ENCODE measurements at regions not wholly inside any gene's neighbourhood (a gene's known extent, or its start where the extent isn't known, plus 50 kb on each side); places are given as distances from the start of the nearest gene placed in this dataset.

DNA sequence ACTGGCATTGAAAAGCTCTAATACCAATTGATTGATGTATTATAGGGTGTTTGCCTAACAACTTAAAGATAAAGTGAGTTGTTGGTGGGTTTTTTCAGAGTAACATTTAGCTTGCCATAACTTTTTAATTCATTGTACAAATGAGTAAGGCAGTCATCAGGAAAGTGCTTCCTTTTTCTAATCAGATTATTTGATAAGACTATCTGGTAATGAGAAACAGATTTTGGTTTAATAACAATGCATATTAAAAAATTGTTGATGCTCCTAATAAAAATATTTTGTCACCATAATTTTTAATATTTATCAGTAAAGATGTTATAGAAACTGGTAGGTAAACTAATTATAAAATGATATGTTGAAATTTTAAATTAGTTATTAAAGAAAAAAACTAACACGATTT is 51.3 kb downstream of the BLTP1 start:
- Mint-ChIP-seq H3K27ac (no peak overlapping the region), H3K27me3 (ENCODE audit: low read depth) (no peaks in the 10 kb centered on the region), H3K4me1 (ENCODE audit: low read depth) (no peaks in the 10 kb centered on the region), H3K4me3 (no peak overlapping the region), H3K36me3 (ENCODE audit: low read depth) (peaks cover 6% of the 10 kb centered on the region), H3K9me3 (no peaks in the 10 kb centered on the region)
- no peak for DNase-seq
- CTCF ChIA-PET: interaction anchor here (1.2 kb wide), 1 partner anchor 112 kb away, joined by 3 read pairs; no protein-coding TSS in a partner anchor
- intact Hi-C loops (cut with micrococcal nuclease): no loop called here

DNA sequence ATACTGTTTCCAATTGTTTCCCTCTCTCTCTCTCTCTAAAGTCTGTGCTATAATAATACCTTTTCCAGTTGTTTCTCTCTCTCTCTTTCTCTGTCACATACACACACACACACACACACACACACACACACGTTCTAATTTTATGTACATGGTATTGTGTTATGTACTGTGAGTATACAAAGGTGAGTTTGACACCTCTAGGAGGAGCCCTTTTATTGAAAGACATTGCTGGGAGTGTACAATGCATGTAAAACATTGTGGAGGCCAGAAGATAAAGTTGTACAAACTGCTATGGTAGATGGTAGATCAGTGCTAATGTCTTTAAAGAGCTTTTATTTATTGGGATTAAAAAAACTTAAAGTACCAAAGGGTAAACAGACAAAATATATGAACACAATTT is 53.6 kb downstream of the BLTP1 start:
- Mint-ChIP-seq H3K27me3 (ENCODE audit: low read depth) (no peaks in the 10 kb centered on the region), H3K9me3 (no peaks in the 10 kb centered on the region), H3K4me3 (no peak overlapping the region), H3K4me1 (ENCODE audit: low read depth) (no peaks in the 10 kb centered on the region), H3K27ac (no peak overlapping the region), H3K36me3 (ENCODE audit: low read depth) (peaks cover 10% of the 10 kb centered on the region)
- intact Hi-C loops (cut with micrococcal nuclease): loop anchor here (1.0 kb wide), 1 partner anchor 371 kb away; no protein-coding TSS in a partner anchor
- CTCF ChIA-PET: interaction anchor here (0.7 kb wide), 1 partner anchor 108 kb away, joined by 3 read pairs; no protein-coding TSS in a partner anchor
- DNase-seq: no peak

DNA sequence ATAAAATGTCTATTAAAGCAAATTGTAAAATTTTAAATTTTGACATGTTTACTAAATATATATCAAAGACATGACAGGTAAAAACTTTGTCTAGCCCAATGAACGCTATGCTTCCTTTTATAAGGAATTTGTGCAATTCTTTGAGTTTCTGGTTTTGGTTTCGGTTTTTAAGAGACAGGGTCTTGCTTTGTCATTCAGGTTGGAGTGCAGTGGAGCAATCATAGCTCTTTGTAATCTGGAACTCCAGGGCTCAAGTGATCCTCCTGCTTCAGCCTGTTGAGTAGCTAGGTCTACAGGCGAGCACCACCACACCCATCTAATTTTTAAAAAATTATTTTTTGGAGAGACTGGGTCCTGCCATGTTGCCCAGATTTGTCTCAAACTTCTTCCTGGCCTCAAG is 60.7 kb downstream of the BLTP1 start:
- Mint-ChIP-seq H3K27ac (no peak overlapping the region), H3K36me3 (ENCODE audit: low read depth) (peaks cover 27% of the 10 kb centered on the region), H3K4me1 (ENCODE audit: low read depth) (peaks cover 12% of the 10 kb centered on the region)

DNA sequence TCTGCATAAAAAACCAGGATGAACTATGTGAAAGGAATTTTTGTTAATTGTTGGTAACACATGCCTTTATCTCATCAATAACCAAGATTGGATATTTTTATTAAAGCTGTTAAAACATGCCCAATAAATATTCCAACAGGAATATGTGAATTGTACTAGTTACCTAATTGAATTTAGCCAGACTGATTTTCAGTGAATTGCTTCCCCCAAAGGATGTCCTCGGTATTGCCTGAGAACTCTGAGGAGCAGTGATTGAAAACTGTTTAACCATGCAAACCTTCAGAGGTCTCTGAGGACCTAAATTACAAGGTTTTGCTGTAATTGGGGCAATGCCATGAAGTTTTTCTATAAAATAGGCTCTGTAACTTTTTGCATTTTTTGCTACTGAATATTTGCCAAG is 66.6 kb downstream of the BLTP1 start:
- H3K36me3 Mint-ChIP-seq (ENCODE audit: low read depth): peaks cover 23% of the 10 kb centered on the region
- peaks cover 6% of the 10 kb centered on the region for H3K4me1 Mint-ChIP-seq (ENCODE audit: low read depth)
- CTCF ChIA-PET: interaction anchor here (1.4 kb wide), 1 partner anchor 11 kb away, joined by 6 read pairs; no protein-coding TSS in a partner anchor
- no peaks in the 10 kb centered on the region for H3K9me3 Mint-ChIP-seq
- no peaks in the 10 kb centered on the region for H3K27me3 Mint-ChIP-seq (ENCODE audit: low read depth)
- intact Hi-C loops (cut with micrococcal nuclease): no loop called here
- H3K27ac Mint-ChIP-seq: no peak overlapping the region
- no peak overlapping the region for H3K4me3 Mint-ChIP-seq
- DNase-seq: no peak

More for the DNA sequence above, 60.7 kb downstream of the BLTP1 start:
- Mint-ChIP-seq H3K4me3 (no peak overlapping the region), H3K27me3 (ENCODE audit: low read depth) (no peaks in the 10 kb centered on the region), H3K9me3 (no peaks in the 10 kb centered on the region)
- CTCF ChIA-PET: interaction anchor here (0.6 kb wide), 1 partner anchor 261 kb away, joined by 3 read pairs; the partner anchor contains the start of gene TRPC3
- intact Hi-C loops (cut with micrococcal nuclease): no loop called here
- no peak for DNase-seq

DNA sequence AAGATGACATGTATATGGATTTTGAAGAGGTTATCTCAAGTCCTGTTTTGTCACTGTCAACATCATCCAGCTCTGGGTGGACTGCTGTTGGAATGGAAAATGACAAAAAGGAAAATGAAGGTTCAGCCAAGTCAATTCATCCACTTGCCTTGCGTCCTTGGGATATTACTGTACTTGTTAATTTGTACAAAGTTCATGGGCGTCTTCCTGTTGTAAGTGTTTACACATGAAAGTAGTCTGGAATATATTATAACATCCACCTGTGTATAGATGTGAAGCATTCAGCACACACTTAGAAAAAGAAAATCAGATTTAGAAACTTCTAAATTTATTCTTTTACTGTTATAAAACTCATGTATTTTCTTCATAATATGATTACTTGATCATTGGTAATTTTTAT is 67.2 kb downstream of the BLTP1 start:
- no peaks in the 10 kb centered on the region for H3K27me3 Mint-ChIP-seq (ENCODE audit: low read depth)
- peaks cover 6% of the 10 kb centered on the region for H3K4me1 Mint-ChIP-seq (ENCODE audit: low read depth)
- intact Hi-C loops (cut with micrococcal nuclease): no loop called here
- H3K4me3 Mint-ChIP-seq: no peak overlapping the region
- DNase-seq: no peak
- H3K27ac Mint-ChIP-seq: no peak overlapping the region
- CTCF ChIA-PET: interaction anchor here (1.2 to 1.4 kb wide), 2 partner anchors 11 to 319 kb away, joined by 3 to 6 read pairs; no protein-coding TSS in a partner anchor
- H3K36me3 Mint-ChIP-seq (ENCODE audit: low read depth): peaks cover 23% of the 10 kb centered on the region
- H3K9me3 Mint-ChIP-seq: no peaks in the 10 kb centered on the region

DNA sequence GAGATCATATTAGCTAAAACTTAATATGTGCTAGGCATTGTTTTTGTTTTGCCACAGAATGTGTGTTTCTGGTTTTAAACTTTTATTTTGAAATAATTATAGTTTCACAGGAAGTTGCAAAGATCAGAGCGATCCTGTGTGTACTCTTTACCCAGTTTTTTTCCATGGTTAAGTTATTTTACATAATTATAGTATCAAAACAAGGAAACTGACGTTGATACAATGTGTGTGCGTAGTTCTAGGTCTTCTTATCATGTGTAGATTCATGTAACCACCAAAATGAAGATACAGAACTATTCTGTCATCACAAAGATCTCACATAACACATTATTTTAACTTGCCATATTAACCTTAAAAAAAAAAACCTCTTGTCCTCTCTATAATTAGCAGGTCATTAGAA is 69.2 kb downstream of the BLTP1 start:
- CTCF ChIA-PET: interaction anchor here (0.6 kb wide), 1 partner anchor 28 kb away, joined by 7 read pairs; no protein-coding TSS in a partner anchor
- intact Hi-C loops (cut with micrococcal nuclease): no loop called here
- H3K36me3 Mint-ChIP-seq (ENCODE audit: low read depth): peaks cover 13% of the 10 kb centered on the region
- H3K27me3 Mint-ChIP-seq (ENCODE audit: low read depth): no peaks in the 10 kb centered on the region
- H3K4me1 Mint-ChIP-seq (ENCODE audit: low read depth): peaks cover 6% of the 10 kb centered on the region
- no peak for DNase-seq
- H3K27ac Mint-ChIP-seq: no peak overlapping the region
- H3K9me3 Mint-ChIP-seq: no peaks in the 10 kb centered on the region
- H3K4me3 Mint-ChIP-seq: no peak overlapping the region

DNA sequence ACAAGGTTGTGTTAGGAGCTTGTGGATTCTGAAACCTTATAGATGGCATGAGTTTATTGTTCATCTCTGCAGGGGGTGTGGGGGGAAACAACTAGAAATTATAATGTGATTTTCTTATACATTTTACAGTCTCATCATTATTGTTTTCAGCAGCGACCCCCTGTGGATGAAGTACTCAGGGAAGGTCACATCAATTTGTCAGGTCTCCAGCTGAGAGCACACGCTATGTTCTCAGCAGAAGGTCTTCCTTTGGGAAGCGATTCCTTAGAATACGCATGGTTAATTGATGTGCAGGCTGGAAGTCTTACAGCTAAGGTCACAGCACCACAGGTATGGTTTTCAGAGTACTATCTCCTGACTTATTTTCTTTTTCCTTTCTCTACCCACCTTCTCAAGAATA is 72.2 kb downstream of the BLTP1 start:
- H3K27me3 Mint-ChIP-seq (ENCODE audit: low read depth): no peaks in the 10 kb centered on the region
- DNase-seq: peak; percentile 35
- H3K36me3 Mint-ChIP-seq (ENCODE audit: low read depth): peaks cover 7% of the 10 kb centered on the region
- no peaks in the 10 kb centered on the region for H3K9me3 Mint-ChIP-seq
- CTCF ChIA-PET: interaction anchor here (0.6 to 1.3 kb wide), 2 partner anchors 93 to 324 kb away, joined by 3 to 6 read pairs; no protein-coding TSS in a partner anchor
- no peak overlapping the region for H3K4me3 Mint-ChIP-seq
- intact Hi-C loops (cut with micrococcal nuclease): loop anchor here (1.0 to 2.0 kb wide), 3 partner anchors 274 to 352 kb away; no protein-coding TSS in a partner anchor
- no peaks in the 10 kb centered on the region for H3K4me1 Mint-ChIP-seq (ENCODE audit: low read depth)
- H3K27ac Mint-ChIP-seq: no peak overlapping the region

DNA sequence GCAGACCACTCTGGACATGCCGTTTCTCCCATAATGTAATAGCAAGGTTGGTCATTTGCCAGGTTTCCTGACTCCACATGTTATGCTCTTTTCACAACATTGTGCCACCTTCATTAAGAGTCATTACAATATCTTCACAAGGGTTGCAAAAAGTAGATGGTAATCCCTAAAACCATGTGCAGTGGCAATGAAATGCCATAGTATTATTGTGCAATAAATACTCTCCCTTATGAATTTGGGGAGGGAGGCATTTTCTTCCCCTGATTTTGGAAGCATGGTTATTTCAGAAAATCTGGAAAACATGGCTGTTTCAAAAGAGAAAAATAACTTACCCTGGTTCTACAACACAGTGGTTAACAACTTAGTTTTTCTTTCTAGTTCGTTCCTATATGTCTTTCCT is 75.1 kb downstream of the BLTP1 start:
- H3K4me1 Mint-ChIP-seq (ENCODE audit: low read depth): no peaks in the 10 kb centered on the region
- no peaks in the 10 kb centered on the region for H3K27me3 Mint-ChIP-seq (ENCODE audit: low read depth)
- no peak for DNase-seq
- intact Hi-C loops (cut with micrococcal nuclease): no loop called here
- no peaks in the 10 kb centered on the region for H3K9me3 Mint-ChIP-seq
- peaks cover 3% of the 10 kb centered on the region for H3K36me3 Mint-ChIP-seq (ENCODE audit: low read depth)
- CTCF ChIA-PET: no interaction called here
- no peak overlapping the region for H3K27ac Mint-ChIP-seq
- no peak overlapping the region for H3K4me3 Mint-ChIP-seq

DNA sequence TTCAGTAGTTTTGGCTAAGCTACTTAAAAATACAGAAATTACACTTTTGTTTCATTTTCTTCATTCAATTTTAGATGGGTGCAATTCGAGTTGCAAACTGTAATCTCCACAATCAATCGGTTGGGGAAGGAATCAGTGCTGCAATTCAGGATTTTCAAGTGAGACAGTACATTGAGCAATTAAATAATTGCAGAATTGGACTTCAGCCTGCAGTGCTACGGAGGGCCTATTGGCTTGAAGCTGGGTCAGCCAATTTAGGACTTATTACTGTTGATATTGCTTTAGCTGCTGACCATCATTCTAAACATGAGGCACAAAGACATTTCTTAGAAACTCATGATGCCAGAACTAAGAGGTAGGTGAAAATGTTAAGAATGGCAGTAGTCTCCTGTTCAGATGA is 77.7 kb downstream of the BLTP1 start:
- H3K27me3 Mint-ChIP-seq (ENCODE audit: low read depth): no peaks in the 10 kb centered on the region
- H3K27ac Mint-ChIP-seq: no peak overlapping the region
- H3K9me3 Mint-ChIP-seq: no peaks in the 10 kb centered on the region
- no peaks in the 10 kb centered on the region for H3K4me1 Mint-ChIP-seq (ENCODE audit: low read depth)
- CTCF ChIA-PET: no interaction called here
- peaks cover 3% of the 10 kb centered on the region for H3K36me3 Mint-ChIP-seq (ENCODE audit: low read depth)
- DNase-seq: no peak
- intact Hi-C loops (cut with micrococcal nuclease): no loop called here
- H3K4me3 Mint-ChIP-seq: no peak overlapping the region

DNA sequence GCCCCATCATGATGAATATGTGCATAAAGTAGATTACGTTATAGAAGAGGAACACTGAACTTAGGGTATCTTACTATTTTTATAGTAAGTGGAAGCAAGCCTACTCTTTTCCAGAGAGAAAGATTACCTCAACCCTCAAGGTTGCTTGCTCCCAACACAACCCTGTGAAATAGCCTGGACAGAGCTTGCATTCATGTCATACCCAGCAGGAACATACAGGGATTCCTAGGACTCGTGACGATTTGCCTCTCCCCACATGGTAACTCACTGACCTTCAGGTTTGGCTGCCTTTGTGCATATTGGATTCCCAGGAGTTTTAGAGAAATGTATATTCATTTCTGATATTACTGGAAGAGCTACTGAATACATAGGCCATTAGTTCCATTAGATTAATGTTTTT is 80.5 kb downstream of the BLTP1 start:
- no peak for DNase-seq
- Mint-ChIP-seq H3K4me3 (no peak overlapping the region), H3K36me3 (ENCODE audit: low read depth) (peaks cover 7% of the 10 kb centered on the region), H3K9me3 (no peaks in the 10 kb centered on the region), H3K4me1 (ENCODE audit: low read depth) (no peaks in the 10 kb centered on the region), H3K27me3 (ENCODE audit: low read depth) (no peaks in the 10 kb centered on the region), H3K27ac (no peak overlapping the region)
- intact Hi-C loops (cut with micrococcal nuclease): no loop called here
- CTCF ChIA-PET: interaction anchor here (0.7 to 1.9 kb wide), 3 partner anchors 10 to 332 kb away, joined by 3 to 5 read pairs (median 4); no protein-coding TSS in a partner anchor

DNA sequence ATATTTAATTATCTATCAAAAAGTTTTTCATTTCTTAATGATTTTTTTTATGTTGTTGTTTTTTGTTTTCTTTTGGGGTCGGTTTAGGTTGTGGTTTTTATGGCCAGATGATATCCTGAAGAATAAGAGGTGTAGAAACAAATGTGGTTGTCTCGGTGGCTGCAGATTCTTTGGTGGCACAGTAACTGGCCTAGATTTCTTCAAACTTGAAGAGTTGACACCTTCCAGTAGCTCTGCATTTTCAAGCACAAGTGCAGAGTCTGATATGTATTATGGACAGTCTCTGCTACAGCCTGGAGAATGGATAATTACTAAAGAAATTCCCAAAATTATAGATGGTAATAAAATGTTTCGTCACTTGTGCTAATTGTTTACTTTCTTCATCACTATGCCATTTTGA is 82.6 kb downstream of the BLTP1 start:
- H3K4me3 Mint-ChIP-seq: no peak overlapping the region
- peaks cover 14% of the 10 kb centered on the region for H3K36me3 Mint-ChIP-seq (ENCODE audit: low read depth)
- CTCF ChIA-PET: no interaction called here
- no peaks in the 10 kb centered on the region for H3K9me3 Mint-ChIP-seq
- no peak overlapping the region for H3K27ac Mint-ChIP-seq
- DNase-seq: no peak
- H3K27me3 Mint-ChIP-seq (ENCODE audit: low read depth): no peaks in the 10 kb centered on the region
- peaks cover 9% of the 10 kb centered on the region for H3K4me1 Mint-ChIP-seq (ENCODE audit: low read depth)
- intact Hi-C loops (cut with micrococcal nuclease): no loop called here

DNA sequence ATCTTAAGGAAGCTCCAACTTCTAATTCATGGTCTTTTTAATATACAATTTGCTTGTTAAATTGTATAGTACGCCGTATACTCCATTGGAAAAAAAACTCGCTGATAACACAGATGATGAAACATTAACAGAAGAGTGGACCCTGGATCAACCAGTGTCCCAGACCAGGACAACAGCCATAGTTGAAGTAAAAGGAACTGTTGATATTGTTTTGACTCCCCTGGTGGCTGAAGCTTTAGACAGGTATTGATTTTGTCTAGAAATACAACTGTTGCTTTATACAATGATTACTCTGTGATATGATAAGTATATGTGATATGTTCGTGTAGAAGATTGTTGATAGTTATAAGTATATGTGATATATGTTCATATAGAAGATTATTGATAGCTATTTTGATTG is 91.7 kb downstream of the BLTP1 start:
- intact Hi-C loops (cut with micrococcal nuclease): no loop called here
- Mint-ChIP-seq H3K27me3 (ENCODE audit: low read depth) (no peaks in the 10 kb centered on the region), H3K4me1 (ENCODE audit: low read depth) (peaks cover under 1% of the 10 kb centered on the region), H3K9me3 (no peaks in the 10 kb centered on the region), H3K27ac (no peak overlapping the region), H3K36me3 (ENCODE audit: low read depth) (peaks cover 13% of the 10 kb centered on the region), H3K4me3 (no peak overlapping the region)
- CTCF ChIA-PET: interaction anchor here (0.9 kb wide), 1 partner anchor 11 kb away, joined by 3 read pairs; no protein-coding TSS in a partner anchor
- DNase-seq: no peak

DNA sequence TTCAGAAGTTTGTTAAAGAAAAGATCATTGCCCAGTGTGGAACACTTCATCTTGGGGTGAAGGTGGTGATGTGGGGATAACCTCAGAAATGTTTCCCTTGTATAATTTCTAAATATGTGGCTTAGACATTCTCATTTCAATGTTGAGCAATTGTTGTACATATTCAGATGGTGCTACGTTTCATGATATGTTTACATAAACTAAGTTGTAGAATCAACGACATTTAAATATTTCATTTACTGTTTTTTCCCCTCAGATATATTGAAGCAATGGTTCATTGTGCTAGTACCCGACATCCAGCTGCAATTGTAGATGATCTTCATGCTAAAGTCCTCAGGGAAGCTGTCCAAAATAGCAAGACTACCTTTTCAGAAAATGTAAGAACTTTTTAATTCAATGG is 92.6 kb downstream of the BLTP1 start:
- Mint-ChIP-seq H3K27me3 (ENCODE audit: low read depth) (no peaks in the 10 kb centered on the region), H3K4me3 (no peak overlapping the region), H3K9me3 (no peaks in the 10 kb centered on the region), H3K36me3 (ENCODE audit: low read depth) (peaks cover 13% of the 10 kb centered on the region), H3K4me1 (ENCODE audit: low read depth) (no peaks in the 10 kb centered on the region), H3K27ac (no peak overlapping the region)
- no peak for DNase-seq
- CTCF ChIA-PET: interaction anchor here (0.9 to 1.2 kb wide), 2 partner anchors 12 to 344 kb away, joined by 3 read pairs; no protein-coding TSS in a partner anchor
- intact Hi-C loops (cut with micrococcal nuclease): no loop called here
